HG03103 (cell line): ENCODE measurements at regions not wholly inside any gene's neighbourhood (a gene's known extent, or its start where the extent isn't known, plus 50 kb on each side); places are given as distances from the start of the nearest gene placed in this dataset.
"Not testable (repeated sequence)": the region's sequence is repeated elsewhere in the genome, so short reads cannot be mapped to it uniquely, and the experiment has no call there.

Experiments used
- ATAC-seq: cut with Tn5 transposase; IDR thresholded peaks from one replicate; pipeline ENCODE4 v1.9.1; 2021; ENCODE audit warnings: low read depth; ENCODE audit not compliant: unreplicated experiment

DNA sequence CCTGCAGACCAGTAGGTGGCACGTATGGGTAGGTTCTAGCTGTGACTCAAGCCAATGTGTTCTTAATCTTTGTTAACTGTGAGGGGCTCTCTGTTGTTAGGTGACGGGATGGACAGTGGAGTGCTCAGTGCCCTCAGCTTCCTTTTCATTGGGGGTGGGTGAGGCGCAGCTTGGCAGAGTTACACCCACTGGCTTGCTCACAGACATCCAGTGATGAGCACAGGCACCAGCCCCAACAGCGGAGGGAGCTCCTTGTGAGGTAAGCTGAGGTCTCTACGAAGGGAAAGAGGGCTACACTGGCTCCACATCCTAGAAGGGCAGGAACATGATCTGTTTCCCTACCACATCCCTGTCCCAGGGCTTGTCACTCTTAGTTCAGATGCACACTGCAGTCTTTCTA lies 871.3 kb downstream of the LRRIQ3 start:
- ATAC-seq, result no peak

DNA sequence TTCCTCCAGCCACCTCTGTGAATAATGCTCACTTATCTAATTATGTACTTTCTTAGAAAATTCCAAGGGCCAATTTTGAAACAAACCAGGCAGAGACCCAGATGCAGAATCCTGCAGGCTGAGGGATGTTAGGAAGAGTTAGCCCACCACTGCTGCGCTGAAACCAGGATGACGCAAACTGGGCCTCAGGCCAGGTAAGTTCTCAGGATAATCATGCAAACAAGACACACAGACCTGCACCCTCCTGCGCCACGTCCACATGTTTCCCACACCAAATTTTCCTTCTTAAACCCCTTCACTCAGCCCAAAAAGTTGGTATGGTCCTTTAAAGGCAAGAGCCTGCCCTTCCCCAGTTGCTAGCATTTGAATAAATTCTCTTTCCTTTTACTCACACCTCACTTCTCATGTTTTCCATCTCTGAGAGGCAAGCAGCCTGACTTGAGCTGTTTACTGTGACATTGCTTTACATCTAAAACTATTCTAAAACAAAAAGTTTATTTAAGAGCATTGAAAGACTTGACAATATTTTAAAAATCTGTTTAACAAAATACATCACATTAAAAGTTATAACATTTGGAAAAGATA lies 887.1 kb downstream of the LRRIQ3 start:
- no peak for ATAC-seq

DNA sequence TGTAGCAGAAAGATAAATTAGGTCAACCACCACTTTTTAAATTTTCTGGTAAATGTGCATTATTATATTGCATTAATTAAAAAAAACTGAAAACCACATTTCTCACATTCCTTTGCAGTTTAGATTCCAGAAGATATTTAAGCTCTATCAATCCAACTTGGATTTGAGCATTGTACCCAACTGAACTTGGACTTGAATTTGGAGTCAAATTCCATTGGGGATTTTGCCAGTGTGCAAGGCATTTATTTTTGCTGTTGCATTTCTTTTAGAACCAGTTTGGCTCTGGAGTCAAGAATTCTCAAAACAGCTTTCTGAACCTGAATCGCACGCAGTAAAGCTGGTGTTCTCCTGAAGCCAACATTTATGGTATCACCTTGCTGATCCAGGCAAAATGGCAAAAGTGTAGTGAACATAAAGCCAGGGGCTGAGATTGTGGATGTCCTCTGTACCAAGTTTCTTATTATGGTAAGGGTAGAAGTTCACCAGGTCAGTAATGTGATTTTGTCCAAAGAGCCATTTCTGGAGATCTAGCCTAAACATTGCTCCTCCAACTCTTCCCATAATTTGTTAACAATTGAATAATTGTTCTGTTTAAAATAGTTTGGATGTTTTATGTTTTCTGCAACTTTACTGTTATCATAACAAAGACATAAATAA lies 890.9 kb downstream of the LRRIQ3 start:
- no peak for ATAC-seq

DNA sequence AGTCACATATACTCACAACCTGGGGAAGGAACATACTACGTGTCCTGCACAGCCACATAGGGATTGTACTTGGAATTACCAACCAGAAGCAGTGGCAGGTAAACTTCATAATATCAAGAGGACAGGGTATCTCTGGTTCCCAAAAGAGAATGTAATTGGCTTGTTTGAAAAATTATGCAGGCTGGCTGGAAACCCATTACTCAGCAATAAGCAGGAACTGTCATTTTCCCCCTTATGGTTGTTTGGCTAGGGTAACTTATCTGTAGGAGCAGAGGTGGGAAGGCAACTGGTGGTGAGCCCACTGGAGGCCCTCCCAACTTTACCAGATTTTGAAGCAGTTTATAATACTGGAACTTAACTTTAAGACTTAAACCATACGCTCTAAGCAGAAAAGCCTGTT lies 924.1 kb downstream of the LRRIQ3 start:
- ATAC-seq, result no peak

DNA sequence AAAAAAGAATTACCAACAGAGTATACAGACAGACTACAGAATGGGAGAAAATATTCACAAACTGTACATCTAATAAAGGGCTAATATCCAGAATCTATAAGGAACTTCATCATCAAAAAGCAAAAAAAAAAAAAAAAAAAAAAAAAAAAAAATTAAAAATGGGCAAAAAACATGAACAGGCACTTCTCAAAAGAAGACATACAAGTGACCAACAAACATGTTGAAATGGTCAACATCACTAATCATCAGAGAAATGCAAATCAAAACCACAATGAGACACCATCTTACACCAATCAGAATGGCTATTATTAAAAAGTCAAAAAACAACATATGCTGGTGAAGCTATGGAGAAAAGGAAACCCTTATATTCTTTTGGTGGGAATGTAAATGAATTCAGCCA lies 952.8 kb downstream of the LRRIQ3 start:
- not testable (repeated sequence) for ATAC-seq

DNA sequence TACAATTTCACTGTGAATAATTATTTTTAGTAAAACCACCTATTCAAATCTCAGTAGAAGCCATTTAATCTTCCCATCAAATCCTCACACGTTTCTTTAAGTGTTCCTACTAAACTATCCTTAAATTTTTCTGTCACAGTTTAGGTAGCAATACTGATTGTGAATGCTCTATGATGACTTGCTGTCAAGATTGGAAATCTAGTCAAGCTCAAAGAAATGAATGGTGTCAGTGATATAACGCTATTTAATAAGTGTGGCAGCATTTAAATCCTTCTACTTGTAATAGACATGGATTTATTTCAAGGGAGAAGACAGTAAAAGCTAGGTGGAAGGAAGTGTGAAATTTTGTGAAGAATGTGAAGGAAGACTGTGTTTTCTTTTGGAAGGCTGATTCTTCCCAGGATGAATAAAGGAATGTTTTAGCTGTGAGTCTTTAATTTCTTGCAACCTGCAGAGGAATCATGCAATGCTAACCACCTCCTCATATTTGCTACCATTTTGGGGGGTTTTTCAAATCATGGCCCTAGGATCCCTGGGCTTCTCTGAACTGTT lies 936.7 kb upstream of the NEGR1 start:
- ATAC-seq, result no peak

DNA sequence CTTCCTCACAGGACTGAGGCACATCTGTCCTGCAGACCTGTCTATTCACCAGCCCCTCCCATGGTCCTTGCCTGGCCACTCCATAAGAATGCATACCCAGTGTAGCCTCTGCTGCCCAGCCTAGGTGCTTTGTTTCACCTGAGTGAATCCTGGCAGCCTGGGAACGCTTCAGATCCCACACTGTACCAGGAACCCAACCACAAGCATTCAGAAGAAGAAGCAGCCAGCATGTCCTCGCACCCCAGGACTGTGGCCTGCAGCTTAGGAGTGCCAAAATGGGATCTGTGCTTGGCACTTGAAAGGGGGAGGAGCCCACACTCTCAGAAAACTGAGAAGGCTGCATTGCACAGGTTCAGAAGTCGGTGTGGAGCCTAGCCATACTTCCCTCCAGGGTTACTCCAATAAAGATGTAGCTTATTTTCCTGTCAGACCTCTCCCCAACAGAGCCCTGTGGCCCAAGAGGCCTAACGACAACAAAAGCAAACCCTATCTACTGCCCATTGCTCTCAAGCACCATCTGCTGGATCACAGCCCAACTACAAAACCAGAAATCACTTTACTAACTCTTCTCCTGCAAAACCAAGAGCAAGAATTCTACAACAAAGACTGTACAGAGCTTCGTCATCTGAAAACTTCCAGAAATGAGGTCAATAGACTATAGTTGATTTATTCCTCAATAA lies 923.1 kb upstream of the NEGR1 start:
- ATAC-seq, result no peak

DNA sequence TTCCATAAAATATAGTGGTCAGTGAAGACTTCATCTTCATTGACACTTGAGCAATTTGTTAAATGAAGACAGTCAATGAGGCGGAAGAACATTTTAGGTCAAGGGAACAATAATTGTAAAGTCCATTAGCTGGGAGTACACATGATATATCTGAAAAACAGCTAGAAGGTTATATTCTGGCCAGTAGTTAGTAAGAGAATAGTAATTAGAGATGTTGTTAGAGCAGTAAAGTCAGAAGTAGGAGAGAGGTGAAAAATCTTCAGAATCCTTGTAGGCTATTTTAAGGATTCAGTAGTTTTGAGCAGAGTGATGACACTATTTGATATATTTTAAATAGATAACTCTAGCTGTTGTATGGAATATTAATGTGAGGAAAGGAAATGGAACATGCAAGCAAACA lies 915.6 kb upstream of the NEGR1 start:
- no peak for ATAC-seq

DNA sequence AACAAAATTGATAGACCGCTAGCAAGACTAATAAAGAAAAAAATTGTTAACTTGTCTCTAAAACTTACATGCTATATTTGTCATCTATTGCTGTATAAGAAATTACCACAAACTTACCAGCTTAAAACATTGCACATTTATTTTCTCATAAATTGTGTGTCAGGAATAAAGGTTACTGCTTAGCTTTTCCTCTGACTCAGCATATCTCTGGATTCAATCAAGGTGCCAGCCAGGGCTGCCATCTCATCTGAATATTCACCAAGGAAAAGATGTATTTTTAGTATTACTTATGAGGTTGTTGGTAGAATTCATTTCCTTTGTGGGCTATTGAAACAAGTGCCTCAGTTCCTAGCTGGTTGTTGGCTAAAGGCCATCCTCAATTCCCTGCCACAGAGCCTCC lies 912.6 kb upstream of the NEGR1 start:
- ATAC-seq, result no peak

DNA sequence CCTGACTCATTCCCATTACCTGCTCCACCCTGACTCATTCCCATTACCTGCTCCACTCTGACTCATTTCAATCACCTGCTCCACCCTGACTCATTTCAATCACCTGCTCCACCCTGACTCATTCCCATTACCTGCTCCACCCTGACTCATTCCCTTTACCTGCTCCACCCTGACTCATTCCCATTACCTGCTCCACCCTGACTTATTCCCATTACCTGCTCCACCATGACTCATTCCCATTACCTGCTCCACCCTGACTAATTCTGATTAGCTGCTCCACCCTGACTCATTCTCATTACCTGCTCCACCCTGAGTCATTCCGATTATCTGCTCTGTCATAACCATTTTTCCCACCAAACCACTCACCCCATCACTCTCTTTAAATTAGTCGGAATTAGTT lies 901.2 kb upstream of the NEGR1 start:
- not testable (repeated sequence) for ATAC-seq

DNA sequence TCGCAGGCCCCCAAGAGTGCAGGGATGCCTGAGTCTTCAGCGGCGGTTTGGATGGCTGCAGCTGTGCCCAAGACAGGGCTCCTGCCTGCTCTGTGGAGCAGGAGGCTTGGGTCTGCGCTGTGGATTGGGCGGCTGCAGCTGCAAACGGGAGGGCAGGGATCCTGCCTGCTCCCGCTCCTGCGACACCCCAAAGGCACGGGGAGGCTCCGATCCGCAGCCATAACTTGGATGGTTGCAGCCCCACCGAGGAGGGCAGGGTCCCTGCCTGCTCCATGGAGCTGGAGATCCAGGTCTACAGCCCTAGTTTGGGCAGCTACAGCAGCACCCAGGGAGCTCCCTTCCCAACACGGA lies 898.8 kb upstream of the NEGR1 start:
- ATAC-seq, result no peak

DNA sequence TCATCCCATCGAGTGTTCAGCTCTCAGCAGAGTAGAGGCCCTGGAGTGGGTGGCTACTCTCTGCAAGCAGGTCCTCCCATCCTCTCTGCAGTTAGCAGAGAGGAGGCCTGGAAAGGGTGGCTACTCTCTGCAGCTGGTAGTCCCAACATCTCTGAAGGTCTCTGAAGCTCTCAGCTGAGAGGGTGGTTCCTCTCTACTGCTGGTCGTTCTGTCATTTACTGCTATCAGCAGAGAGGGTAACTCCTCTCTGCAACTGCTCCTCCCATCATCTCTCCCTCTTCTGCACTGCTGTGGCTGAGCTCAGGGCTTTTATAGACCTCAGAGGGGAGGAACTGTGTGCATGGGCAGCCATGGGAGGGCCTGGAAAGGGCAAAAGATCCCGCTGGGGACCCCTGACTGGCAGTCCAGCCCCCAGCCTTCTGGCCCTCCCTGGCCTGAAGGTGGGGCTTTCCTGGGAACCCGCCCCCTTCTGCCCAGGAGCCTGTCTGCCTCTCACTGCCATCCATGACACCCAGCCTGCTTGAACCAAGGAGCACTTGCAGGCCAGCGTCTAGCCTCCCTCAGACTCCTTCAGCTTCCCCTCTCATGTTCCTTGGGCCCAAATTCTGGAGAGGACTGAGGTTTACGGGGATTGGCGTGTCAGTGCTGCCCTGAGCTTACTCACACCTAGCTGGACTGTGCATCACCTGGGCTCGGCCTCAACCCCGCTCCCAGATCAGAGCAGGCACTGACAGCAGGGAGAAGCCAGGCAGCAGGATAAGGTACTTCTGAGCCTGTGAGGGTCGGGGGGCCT lies 898.3 kb upstream of the NEGR1 start:
- no peak for ATAC-seq

DNA sequence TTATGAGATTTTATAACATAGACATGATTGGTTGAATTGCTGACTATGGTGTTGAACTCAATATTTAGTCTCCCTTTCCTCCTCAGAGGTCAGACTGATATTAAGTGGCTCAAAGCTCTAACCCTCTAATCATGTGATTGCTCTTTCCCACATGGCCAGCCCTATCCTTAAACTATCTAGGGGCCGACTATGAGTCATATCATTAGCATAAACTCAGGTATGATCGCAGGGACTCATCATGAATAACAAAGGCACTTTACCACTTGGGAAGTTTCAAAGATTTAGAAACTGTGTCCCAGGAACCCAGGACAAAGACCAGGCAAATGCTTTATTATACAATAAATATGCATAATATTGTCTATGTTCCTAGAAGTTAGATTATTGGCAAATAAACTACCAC lies 894.6 kb upstream of the NEGR1 start:
- no peak for ATAC-seq

DNA sequence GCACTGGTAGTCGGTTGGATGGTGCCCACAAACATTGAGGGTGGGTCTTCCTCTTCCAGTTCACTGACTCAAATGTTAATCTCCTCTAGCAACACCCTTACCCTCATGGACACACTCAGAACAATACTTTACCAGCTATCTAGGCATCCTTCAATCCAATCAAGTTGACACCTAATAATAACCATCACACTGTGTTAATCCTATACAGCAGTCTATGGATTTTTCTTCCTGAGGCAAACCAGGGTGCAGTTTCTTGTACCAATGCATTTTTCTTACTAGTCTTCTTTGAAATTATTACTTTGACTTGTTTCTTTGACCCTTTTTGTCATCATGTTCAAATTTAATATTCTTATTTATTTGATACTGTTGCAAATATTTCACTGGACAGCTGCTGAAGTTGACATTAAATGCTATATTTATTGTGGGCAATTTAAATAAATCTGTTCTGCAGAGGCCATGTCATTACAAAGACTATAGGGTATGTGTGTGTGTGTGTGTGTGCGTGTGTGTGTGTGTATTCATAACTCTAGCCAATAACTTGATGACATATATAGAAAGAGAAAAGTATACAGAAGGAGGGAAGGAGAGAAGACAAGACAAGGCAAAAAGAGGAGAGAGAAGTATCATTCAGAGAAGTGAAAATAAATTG lies 884.8 kb upstream of the NEGR1 start:
- ATAC-seq, result no peak

DNA sequence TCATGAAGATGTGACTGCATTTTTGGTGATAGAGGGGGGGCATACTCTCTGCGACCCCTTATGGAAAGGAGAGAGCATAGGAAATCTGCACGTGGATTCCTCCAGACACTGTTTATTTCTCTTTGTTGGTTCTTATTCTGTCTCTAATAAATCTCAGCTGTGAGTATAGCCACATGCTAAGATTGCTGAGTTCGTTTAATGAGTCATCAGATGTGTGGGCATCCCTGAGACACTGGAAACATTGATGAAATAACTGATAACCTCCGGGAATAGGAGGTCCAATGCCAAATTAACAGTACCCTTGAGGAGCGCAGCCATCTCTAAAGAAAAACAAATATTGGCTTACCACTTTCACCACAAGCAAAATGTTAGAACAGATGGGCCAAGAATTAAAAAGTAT lies 880.2 kb upstream of the NEGR1 start:
- no peak for ATAC-seq

DNA sequence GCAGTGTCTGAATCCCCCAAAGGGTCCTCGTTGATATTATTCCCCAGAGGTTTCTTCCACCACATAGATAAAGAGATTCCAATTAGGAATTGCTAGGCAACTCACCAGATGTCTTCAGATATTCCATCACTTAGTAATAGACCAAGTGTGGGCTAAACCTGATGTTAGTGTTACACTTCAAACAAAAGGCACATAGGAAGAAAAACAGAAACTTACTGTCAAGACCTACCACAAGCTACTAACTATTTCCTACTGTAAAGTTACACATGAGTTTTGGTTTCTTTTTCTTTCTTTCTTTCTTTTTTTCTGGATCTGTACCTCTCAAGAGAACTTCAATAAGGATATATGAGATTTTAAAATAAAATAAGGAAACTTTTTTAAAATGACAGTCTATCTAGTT lies 879.1 kb upstream of the NEGR1 start:
- ATAC-seq, result no peak

DNA sequence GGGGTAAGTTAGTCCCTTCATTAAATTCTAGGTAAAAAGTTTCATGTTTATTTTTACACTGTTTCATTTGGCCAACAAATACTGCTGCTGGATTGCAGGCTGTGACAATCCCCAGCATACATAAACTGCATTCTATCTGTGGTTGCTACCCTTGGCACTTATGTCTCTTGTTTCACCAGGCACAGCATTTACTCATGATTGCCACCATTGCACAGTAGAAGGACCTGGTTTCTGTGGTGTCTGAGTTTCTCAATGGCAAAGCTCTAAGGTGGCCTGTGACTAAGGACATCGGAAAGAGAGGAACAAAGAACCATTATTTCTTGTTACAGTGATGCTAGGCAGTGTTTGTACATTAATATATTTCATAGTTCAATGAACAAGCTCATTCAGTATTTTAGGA lies 878.4 kb upstream of the NEGR1 start:
- ATAC-seq, result no peak

DNA sequence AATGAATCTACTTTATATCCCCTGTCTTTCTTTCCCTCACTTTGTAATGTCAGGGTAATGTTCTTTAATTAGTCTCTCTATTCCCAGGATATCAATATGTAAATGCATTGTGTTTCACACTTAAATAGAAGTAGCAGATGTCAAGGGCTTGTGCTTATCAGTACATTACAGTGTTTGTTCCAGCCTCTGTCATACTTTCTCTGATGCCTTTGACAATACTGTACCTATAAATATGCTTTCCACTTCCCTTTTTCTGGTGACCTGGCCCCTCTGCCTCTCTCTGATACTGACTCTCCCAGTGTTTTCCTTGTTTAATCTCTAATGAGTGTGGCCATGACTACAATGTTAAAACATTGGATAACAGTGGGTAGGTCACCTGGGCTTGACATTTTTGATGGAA lies 862.0 kb upstream of the NEGR1 start:
- no peak for ATAC-seq

DNA sequence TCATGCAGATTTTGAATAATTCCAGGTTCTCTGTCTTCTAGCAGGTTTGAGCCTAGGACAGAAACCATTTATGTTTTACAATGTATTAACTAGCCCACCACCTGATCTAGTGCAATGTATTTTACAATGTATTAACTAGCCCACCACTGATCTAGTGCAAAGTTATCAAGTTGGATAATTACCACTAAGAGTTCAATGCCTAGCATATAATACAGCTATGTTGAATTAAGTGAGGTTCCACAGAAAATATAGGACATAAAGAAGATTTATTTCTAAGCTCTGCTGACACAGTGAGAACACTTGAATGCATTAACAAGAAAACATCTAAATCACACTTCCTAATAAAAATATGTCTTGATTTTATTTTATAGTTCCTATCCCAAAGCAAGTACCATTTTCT lies 854.6 kb upstream of the NEGR1 start:
- ATAC-seq, result no peak

DNA sequence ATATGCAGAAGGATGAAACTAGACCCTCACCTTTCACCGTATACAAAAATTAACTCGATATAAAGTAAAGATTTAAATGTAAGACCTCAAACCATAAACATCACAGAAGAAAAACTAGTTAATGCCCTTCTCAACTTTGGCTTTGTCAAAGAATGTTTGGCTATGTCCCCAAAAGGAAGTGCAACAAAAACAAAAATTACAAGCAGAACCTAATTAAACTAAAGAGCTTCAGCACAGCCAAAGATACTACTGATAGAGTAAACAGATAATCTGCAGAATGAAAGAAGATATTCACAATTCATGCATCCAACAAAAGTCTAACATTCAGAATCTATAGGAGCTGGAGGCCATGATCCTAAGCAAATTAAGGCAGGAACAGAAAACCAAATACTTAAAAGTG lies 824.6 kb upstream of the NEGR1 start:
- ATAC-seq, result no peak

DNA sequence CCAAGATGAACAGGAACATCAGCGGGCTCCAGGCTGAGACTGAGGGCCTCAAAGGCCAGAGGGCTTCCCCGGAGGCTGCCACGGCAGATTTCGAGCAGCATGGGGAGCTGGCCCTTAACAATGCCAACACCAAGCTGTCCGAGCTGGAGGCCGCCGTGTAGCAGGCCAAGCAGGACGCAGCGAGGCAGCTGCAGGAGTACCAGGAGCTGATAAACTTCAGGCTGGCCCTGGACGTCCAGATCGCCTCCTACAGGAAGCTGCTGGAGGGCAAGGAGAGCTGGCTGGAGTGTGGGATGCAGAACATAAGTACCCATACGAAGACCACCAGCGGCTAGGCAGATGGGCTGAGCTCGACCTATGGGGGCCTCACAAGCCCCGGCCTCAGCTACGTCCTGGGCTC lies 823.4 kb upstream of the NEGR1 start:
- ATAC-seq, result no peak
